K562 (cell line): ENCODE measurements at regions not wholly inside any gene's neighbourhood (a gene's known extent, or its start where the extent isn't known, plus 50 kb on each side); places are given as distances from the start of the nearest gene placed in this dataset.

ENCODE experiments used
- ATAC-seq: fragments of 200-7000 bp; cut with Tn5 transposase; 3 replicates; pipeline ENCODE4 v1.9.1; 2020; ENCODE audit warnings: moderate library complexity
- BruUV-seq: library from RNA; stranded (reverse); fragments of 400-500 nt; replicated peaks from 2 replicates; lab custom pipeline; 2021; lab: Mats Ljungman, UMichigan
- CTCF ChIA-PET: fragments of 300-600 bp; formaldehyde crosslinking; extraction: SDS; loops from one replicate; lab custom pipeline; 2021; ENCODE audit warnings: low intra/inter-chr PET ratio; lab: Yijun Ruan, JAX
- POLR2A ChIA-PET: fragments of 300-600, 350-650 bp; sonication (Branson Sonifier 250); formaldehyde crosslinking; extraction: SDS; loops from one replicate; lab custom pipeline; 2021; ENCODE audit warnings: antibody characterized with exemption, inconsistent platforms; lab: Yijun Ruan, JAX
- DNase-seq, 4 experiments: peaks; one replicate each; pipeline versions ENCODE4 v3.0.0 to v3.0.0-alpha.2; 2011 to 2018; ENCODE audit warnings: low spot score in 3 of 4, mixed read lengths in 3 of 4; ENCODE audit errors: extremely low read depth in 1 of 4
- FAIRE-seq: peaks from 2 replicates; lab custom pipeline; 2011; peaks lifted over from hg19 to GRCh38; lab: Jason Lieb, UNC
- H2AFZ ChIP-seq: 2 replicates; pipeline ENCODE4 v1.6.0; 2011; ENCODE audit warnings: low read depth, low read length, control low read depth, inconsistent platforms
- H3K27ac ChIP-seq: fragments of 200-600 bp; 3 replicates; pipeline ENCODE4 v1.8.0; 2011; ENCODE audit warnings: low read depth, mild to moderate bottlenecking, control low read depth, inconsistent platforms, low read length, moderate library complexity, mixed read lengths; ENCODE audit errors: extremely low read depth
- H3K27me3 ChIP-seq, 2 experiments: fragments of 300-600 bp in 1 of 2; 2 replicates in 1 of 2; 3 replicates in 1 of 2; pipeline versions ENCODE4 v1.6.0 to v1.8.0; 2011; ENCODE audit warnings: inconsistent platforms in 2 of 2, low read length in 2 of 2, mild to moderate bottlenecking in 1 of 2, mixed read lengths in 1 of 2, moderate library complexity in 1 of 2; ENCODE audit not compliant: control insufficient read depth in 2 of 2, insufficient read depth in 2 of 2
- H3K36me3 ChIP-seq: fragments of 300-600 bp; 3 replicates; pipeline ENCODE4 v1.8.0; 2011; ENCODE audit warnings: mild to moderate bottlenecking, low read length, inconsistent platforms; ENCODE audit not compliant: control insufficient read depth, insufficient read depth
- H3K4me1 ChIP-seq, 2 experiments: fragments of 200-600 bp in 1 of 2; replicated peaks in 1 of 2; 2 replicates in 1 of 2; 3 replicates in 1 of 2; pipeline versions ENCODE4 v1.5.1 to v1.8.0; 2011; ENCODE audit warnings: inconsistent platforms in 2 of 2, low read length in 2 of 2, mild to moderate bottlenecking in 1 of 2, mixed read lengths in 1 of 2, moderate library complexity in 1 of 2; ENCODE audit not compliant: control insufficient read depth in 2 of 2, insufficient read depth in 2 of 2
- H3K4me2 ChIP-seq: 2 replicates; pipeline ENCODE4 v1.6.1; 2011; ENCODE audit warnings: low read length, control low read depth, inconsistent platforms, mixed read lengths; ENCODE audit not compliant: insufficient read depth
- H3K4me3 ChIP-seq: fragments of 200-600 bp; sonication (generic), shearing (Covaris generic); 2 replicates; pipeline ENCODE4 v1.5.1; 2016; ENCODE audit warnings: control low read depth, inconsistent platforms
- H3K79me2 ChIP-seq: fragments of 200-600 bp; 3 replicates; pipeline ENCODE4 v1.8.0; 2011; ENCODE audit warnings: low read length, inconsistent platforms; ENCODE audit not compliant: control insufficient read depth, insufficient read depth
- H3K9ac ChIP-seq, 2 experiments: 2 replicates each; pipeline versions ENCODE4 v1.6.0 to v1.6.1; 2011; ENCODE audit warnings: low read depth in 2 of 2, low read length in 2 of 2, control low read depth in 1 of 2, inconsistent platforms in 1 of 2, mild to moderate bottlenecking in 1 of 2, mixed read lengths in 1 of 2; ENCODE audit not compliant: insufficient read depth in 1 of 2
- H3K9me1 ChIP-seq: one replicate; pipeline ENCODE4 v1.6.0; 2011; ENCODE audit warnings: inconsistent platforms, mild to moderate bottlenecking, low read length, moderate library complexity; ENCODE audit not compliant: control insufficient read depth, insufficient read depth
- H3K9me3 ChIP-seq: replicated peaks from 2 replicates; pipeline ENCODE4 v1.5.1; 2011; ENCODE audit warnings: low read depth, low read length, inconsistent platforms; ENCODE audit not compliant: control insufficient read depth, insufficient read depth
- H4K20me1 ChIP-seq: replicated peaks from 2 replicates; pipeline ENCODE4 v1.6.1; 2011; ENCODE audit warnings: low read length, inconsistent platforms, mixed read lengths; ENCODE audit not compliant: control insufficient read depth, insufficient read depth
- CBFA2T2 ChIP-seq: fragments of 450-650 bp; conservative IDR thresholded peaks from 2 replicates; pipeline ENCODE4 v1.6.1; 2017; ENCODE audit warnings: mild to moderate bottlenecking
- CHAMP1 ChIP-seq: fragments of 450-650 bp; IDR thresholded peaks from 2 replicates; pipeline ENCODE4 v1.6.1; 2016; ENCODE audit warnings: mild to moderate bottlenecking
- CREBBP ChIP-seq: IDR thresholded peaks from one replicate; pipeline ENCODE4 v1.6.1; 2012; ENCODE audit warnings: low read depth, mild to moderate bottlenecking, control low read depth, inconsistent platforms, low read length
- GABPA ChIP-seq: fragments of 200-800 bp; sonication (Bioruptor generic); conservative IDR thresholded peaks from 2 replicates; pipeline ENCODE4 v1.6.1; 2016; ENCODE audit warnings: low read depth, missing genetic modification characterization, missing compliant biosample characterization
- NFE2 ChIP-seq: IDR thresholded peaks from 2 replicates; pipeline ENCODE4 v1.6.1; 2014; ENCODE audit warnings: antibody characterized with exemption, low read depth
- PRMT5 ChIP-seq: sonication (generic); formaldehyde crosslinking; IDR thresholded peaks from 2 replicates; pipeline ENCODE4 v1.5.0; 2020; ENCODE audit warnings: missing genetic modification reagents
- SIRT6 ChIP-seq: IDR thresholded peaks from one replicate; pipeline ENCODE4 v1.6.1; 2012; ENCODE audit warnings: low read depth, mild to moderate bottlenecking, control low read depth, inconsistent platforms, low read length, moderate library complexity
- TRIM28 ChIP-seq: fragments of 450-650 bp; IDR thresholded peaks from 2 replicates; pipeline ENCODE4 v1.6.1; 2017
- ZBTB17 ChIP-seq: fragments of 450-650 bp; formaldehyde crosslinking; IDR thresholded peaks from 2 replicates; pipeline ENCODE4 v1.4.0; 2020; ENCODE audit warnings: mild to moderate bottlenecking
- ZNF143 ChIP-seq: sonication (generic); formaldehyde crosslinking; IDR thresholded peaks from 2 replicates; pipeline ENCODE4 v1.9.0; 2022; ENCODE audit warnings: mild to moderate bottlenecking, missing genetic modification reagents
- ZNF436 ChIP-seq: fragments of 250-450, 450-650 bp; sonication (Bioruptor Pico); formaldehyde crosslinking; IDR thresholded peaks from 2 replicates; pipeline ENCODE4 v1.7.0; 2020; ENCODE audit warnings: mild to moderate bottlenecking
- ZNF717 ChIP-seq: fragments of 250-450 bp; sonication (Bioruptor Pico); IDR thresholded peaks from 2 replicates; pipeline ENCODE4 v1.5.0; 2021
- WGBS: fragments of 100-300 bp; shearing (Covaris generic); methylation state at CpG from one replicate; pipeline ENCODE4 v1.1.6; 2016; ENCODE audit warnings: low coverage, mixed read lengths; ENCODE audit not compliant: insufficient coverage; ENCODE audit errors: missing lambda C conversion rate; 5-methylcytosine and 5-hydroxymethylcytosine counted together
- in situ Hi-C: fragments of 300-500 bp; cut with MboI; formaldehyde crosslinking; loops from 4 replicates; pipeline ENCODE4 v1.15.0; 2018; ENCODE audit warnings: inconsistent platforms, mixed read lengths
- intact Hi-C: fragments of 100-400 bp; cut with micrococcal nuclease; formaldehyde crosslinking; loops from 2 replicates; pipeline ENCODE4 v1.14.2; 2022

DNA sequence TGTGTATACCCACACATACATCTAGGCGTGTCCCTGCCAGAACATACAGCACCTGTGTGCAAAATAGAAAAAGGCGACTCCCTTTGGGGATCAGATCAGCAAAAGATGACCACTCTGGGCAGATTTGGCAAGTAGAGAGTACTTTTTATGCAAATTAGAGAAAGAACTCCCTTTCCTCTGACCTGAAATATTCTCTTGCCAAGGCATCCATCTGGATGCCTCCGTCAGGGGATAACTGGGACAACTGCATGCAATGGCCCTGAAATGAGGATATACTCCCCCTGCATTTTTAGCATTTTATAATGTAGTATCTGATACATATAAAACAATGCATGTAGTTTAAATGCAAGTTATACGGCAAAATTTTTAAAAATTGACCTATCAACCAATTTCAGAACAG lies 247.7 kb downstream of the ICOS start:
- Histone ChIP-seq H3K4me3 (no peak overlapping the region), H3K9ac (no peak overlapping the region), H3K9me3 (no peaks in the 10 kb centered on the region), H2AFZ (no peak overlapping the region), H3K4me1 (no peaks in the 10 kb centered on the region), H3K9me1 (no peaks in the 10 kb centered on the region), H3K36me3 (no peaks in the 10 kb centered on the region), H3K4me2 (no peak overlapping the region), H3K79me2 (no peaks in the 10 kb centered on the region), H3K27ac (no peak overlapping the region), H3K27me3 (no peaks in the 10 kb centered on the region), H4K20me1 (no peaks in the 10 kb centered on the region)
- ChIA-PET CTCF (no interaction called here), POLR2A (no interaction called here)
- no peak for DNase-seq
- TF ChIP-seq GABPA (tag) (no peak), CREBBP (no peak), NFE2 (no peak), ZNF436 (no peak), ZNF143 (CRISPR knock-in tag) (no peak), ZBTB17 (no peak), TRIM28 (no peak), ZNF717 (CRISPR knock-in tag) (no peak), CBFA2T2 (no peak), PRMT5 (CRISPR knock-in tag) (no peak), SIRT6 (no peak), CHAMP1 (no peak)
- 0% methylated on average over 4 of the region's 4 CpGs for WGBS
- no TSS peak for BruUV-seq
- intact Hi-C loops (no loop called here), in situ Hi-C loops (no loop called here)
- no peak for ATAC-seq
- no peak for FAIRE-seq
